Neuronal stem cell (in vitro differentiated cells): ENCODE measurements at regions not wholly inside any gene's neighbourhood (a gene's known extent, or its start where the extent isn't known, plus 50 kb on each side); places are given as distances from the start of the nearest gene placed in this dataset.

Experiments used
- DNase-seq: peaks from one replicate; pipeline ENCODE4 v3.0.0-alpha.2; 2013; ENCODE audit warnings: low spot score
- H2AFZ ChIP-seq: one replicate; pipeline ENCODE4 v1.6.1; 2013; ENCODE audit warnings: mild to moderate bottlenecking, low read length, inconsistent platforms
- H2AK5ac ChIP-seq: 2 replicates; pipeline ENCODE4 v1.6.1; 2013; ENCODE audit warnings: low read depth, mild to moderate bottlenecking, inconsistent platforms, low read length, moderate library complexity, mixed read lengths
- H2BK120ac ChIP-seq: 2 replicates; pipeline ENCODE4 v1.6.1; 2013; ENCODE audit warnings: low read depth, mild to moderate bottlenecking, inconsistent platforms, low read length, moderate library complexity, mixed read lengths
- H2BK12ac ChIP-seq: one replicate; pipeline ENCODE4 v1.6.1; 2013; ENCODE audit warnings: low read length, inconsistent platforms
- H2BK15ac ChIP-seq: 2 replicates; pipeline ENCODE4 v1.6.1; 2013; ENCODE audit warnings: mild to moderate bottlenecking, low read length, inconsistent platforms, mixed read lengths
- H2BK5ac ChIP-seq: one replicate; pipeline ENCODE4 v1.6.1; 2013; ENCODE audit warnings: inconsistent platforms, mild to moderate bottlenecking, low read length, moderate library complexity
- H3K14ac ChIP-seq: one replicate; pipeline ENCODE4 v1.6.1; 2013; ENCODE audit warnings: low read length, inconsistent platforms
- H3K18ac ChIP-seq: 2 replicates; pipeline ENCODE4 v1.6.1; 2013; ENCODE audit warnings: low read length, inconsistent platforms
- H3K23ac ChIP-seq: 2 replicates; pipeline ENCODE4 v1.6.1; 2013; ENCODE audit warnings: low read depth, mild to moderate bottlenecking, mixed read lengths, low read length, inconsistent platforms; ENCODE audit not compliant: poor library complexity
- H3K27ac ChIP-seq: replicated peaks from 3 replicates; pipeline ENCODE4 v1.5.1; 2013; ENCODE audit warnings: low read length, inconsistent platforms
- H3K27me3 ChIP-seq, 3 experiments: 2 replicates each; pipeline ENCODE4 v1.6.1; 2013; ENCODE audit warnings: low read length in 3 of 3, mild to moderate bottlenecking in 2 of 3, inconsistent platforms in 1 of 3, low read depth in 1 of 3, mixed read lengths in 1 of 3, moderate library complexity in 1 of 3; ENCODE audit not compliant: control insufficient read depth in 3 of 3, insufficient read depth in 3 of 3
- H3K36me3 ChIP-seq, 2 donors: replicated peaks in 1 of 2; 2 replicates each; pipeline ENCODE4 v1.6.1; 2013; ENCODE audit warnings: low read length in 2 of 2; ENCODE audit not compliant: control insufficient read depth in 2 of 2, insufficient read depth in 2 of 2
- H3K4ac ChIP-seq: 2 replicates; pipeline ENCODE4 v1.6.1; 2013; ENCODE audit warnings: inconsistent platforms, mild to moderate bottlenecking, low read length, moderate library complexity
- H3K4me1 ChIP-seq, 2 donors: 1 replicate in 1 of 2; 2 replicates in 1 of 2; pipeline ENCODE4 v1.6.1; 2013; ENCODE audit warnings: low read length in 2 of 2, low read depth in 1 of 2; ENCODE audit not compliant: control insufficient read depth in 2 of 2, insufficient read depth in 1 of 2
- H3K4me2 ChIP-seq: one replicate; pipeline ENCODE4 v1.6.1; 2013; ENCODE audit warnings: mild to moderate bottlenecking, low read length, inconsistent platforms; ENCODE audit not compliant: insufficient read depth, poor library complexity, severe bottlenecking
- H3K4me3 ChIP-seq, 2 donors: 2 replicates each; pipeline ENCODE4 v1.5.1; 2013; ENCODE audit warnings: low read length in 2 of 2, mild to moderate bottlenecking in 2 of 2, inconsistent platforms in 1 of 2, moderate library complexity in 1 of 2
- H3K79me1 ChIP-seq: one replicate; pipeline ENCODE4 v1.6.1; 2013; ENCODE audit warnings: low read depth, mild to moderate bottlenecking, inconsistent platforms, low read length, moderate library complexity
- H3K9ac ChIP-seq: one replicate; pipeline ENCODE4 v1.6.1; 2013; ENCODE audit warnings: mild to moderate bottlenecking, low read depth, low read length, inconsistent platforms; ENCODE audit not compliant: poor library complexity
- H3K9me3 ChIP-seq, 2 donors: replicated peaks in 1 of 2; 2 replicates each; pipeline versions ENCODE3 to v1.6.1; 2013; ENCODE audit warnings: low read length in 2 of 2, mild to moderate bottlenecking in 2 of 2, inconsistent platforms in 1 of 2, low read depth in 1 of 2, mixed read lengths in 1 of 2, moderate library complexity in 1 of 2; ENCODE audit not compliant: control insufficient read depth in 2 of 2, insufficient read depth in 1 of 2
- H4K8ac ChIP-seq: one replicate; pipeline ENCODE4 v1.6.1; 2013; ENCODE audit warnings: low read depth, mild to moderate bottlenecking, inconsistent platforms, low read length, moderate library complexity
- H4K91ac ChIP-seq: one replicate; pipeline ENCODE4 v1.6.1; 2013; ENCODE audit warnings: low read length, low read depth, mild to moderate bottlenecking, inconsistent platforms; ENCODE audit not compliant: poor library complexity
- WGBS, 2 donors: extraction: QIAGEN DNeasy Blood & Tissue Kit; methylation state at CpG; one replicate each; pipeline ENCODE4 v1.1.7; 2013; ENCODE audit warnings: missing lambda C conversion rate in 2 of 2, mixed read lengths in 1 of 2; ENCODE audit not compliant: insufficient read length in 2 of 2, insufficient replicate concordance in 1 of 2; ENCODE audit errors: extremely low coverage in 2 of 2; 5-methylcytosine and 5-hydroxymethylcytosine counted together

DNA sequence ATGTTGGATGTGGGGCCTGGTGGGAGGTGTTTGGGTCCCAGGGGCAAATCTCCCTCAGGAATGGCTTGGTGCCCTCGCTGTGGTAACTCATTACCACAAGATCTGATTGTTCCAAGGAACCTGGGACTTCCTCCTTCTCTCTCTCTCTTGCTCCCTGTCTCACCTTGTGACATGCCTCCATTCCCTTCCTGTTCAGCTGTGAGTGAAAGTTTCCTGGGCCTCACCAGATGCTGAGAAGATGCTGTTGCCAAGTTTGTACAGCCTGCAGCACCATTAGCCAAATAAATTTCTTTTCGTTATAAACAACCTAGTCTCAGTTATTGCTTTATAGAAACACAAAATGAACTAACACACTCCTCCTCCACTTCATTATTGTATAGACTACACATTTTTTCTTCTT, 759.8 kb upstream of the MDGA2 start:
- Histone ChIP-seq H3K4ac (no peak overlapping the region), H3K14ac (no peak overlapping the region), H2AK5ac (no peak overlapping the region), H3K23ac (no peak overlapping the region), H3K27me3 (no peaks in the 10 kb centered on the region), H3K36me3 (no peaks in the 10 kb centered on the region), H3K18ac (no peak overlapping the region), H2BK5ac (no peak overlapping the region), H3K4me2 (no peak overlapping the region), H4K91ac (no peak overlapping the region), H2BK15ac (no peak overlapping the region), H3K79me1 (no peaks in the 10 kb centered on the region), H3K9me3 (no peaks in the 10 kb centered on the region), H3K4me3 (peak overlapping the region in 1 of 2 donors; percentile 46), H3K27ac (no peak overlapping the region), H2BK120ac (no peak overlapping the region), H4K8ac (no peak overlapping the region), H3K9ac (no peak overlapping the region), H3K4me1 (no peaks in the 10 kb centered on the region), H2BK12ac (no peak overlapping the region), H2AFZ (no peak overlapping the region)
- no CpG with 5 or more reads among the region's 2 CpGs for WGBS, 2 donors
- no peak for DNase-seq

GRCh38 chr14:48430805-48431204, 755.4 kb upstream of the MDGA2 start:
- Histone ChIP-seq H3K4me2 (no peak overlapping the region), H3K4me1 (no peaks in the 10 kb centered on the region), H3K18ac (no peak overlapping the region), H3K36me3 (no peaks in the 10 kb centered on the region), H2AK5ac (no peak overlapping the region), H3K9me3 (no peaks in the 10 kb centered on the region), H3K4me3 (no peak overlapping the region), H4K8ac (no peak overlapping the region), H3K23ac (no peak overlapping the region), H2AFZ (peak overlapping the region; percentile 40), H2BK5ac (no peak overlapping the region), H2BK120ac (no peak overlapping the region), H2BK15ac (no peak overlapping the region), H2BK12ac (no peak overlapping the region), H3K14ac (no peak overlapping the region), H3K27ac (no peak overlapping the region), H3K27me3 (no peaks in the 10 kb centered on the region), H4K91ac (no peak overlapping the region), H3K4ac (no peak overlapping the region), H3K79me1 (no peaks in the 10 kb centered on the region), H3K9ac (no peak overlapping the region)
- no CpG with 5 or more reads among the region's 5 CpGs for WGBS, 2 donors
- DNase-seq: no peak

DNA sequence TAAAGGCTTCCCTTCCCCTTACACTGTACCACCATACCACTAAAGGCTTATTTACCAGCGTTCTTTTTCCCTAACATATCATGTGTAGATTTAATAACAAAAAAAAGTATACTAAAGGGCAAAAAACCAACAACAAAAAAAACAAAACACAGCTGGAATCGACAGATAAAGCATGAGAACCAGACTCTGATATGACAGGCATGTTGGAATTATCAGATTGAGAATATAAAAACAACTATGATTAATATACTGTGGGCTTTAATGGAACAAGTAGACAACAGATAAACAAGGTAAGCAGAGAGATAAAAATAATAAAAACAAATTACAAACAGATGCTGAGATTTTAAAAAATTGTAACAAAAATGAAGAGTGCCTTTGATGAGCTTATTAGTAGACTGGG, 754.1 kb upstream of the MDGA2 start:
- no peaks in the 10 kb centered on the region for H3K27me3 ChIP-seq
- H3K27ac ChIP-seq: no peak overlapping the region
- no peak overlapping the region for H2BK120ac ChIP-seq
- no peak overlapping the region for H4K91ac ChIP-seq
- no CpG with 5 or more reads among the region's 2 CpGs for WGBS, 2 donors
- H2BK15ac ChIP-seq: no peak overlapping the region
- H4K8ac ChIP-seq: no peak overlapping the region
- no peak overlapping the region for H3K4me2 ChIP-seq
- H3K9ac ChIP-seq: no peak overlapping the region
- no peak overlapping the region for H3K14ac ChIP-seq
- no peak overlapping the region for H2AFZ ChIP-seq
- H2AK5ac ChIP-seq: no peak overlapping the region
- no peak overlapping the region for H3K18ac ChIP-seq
- H2BK12ac ChIP-seq: no peak overlapping the region
- H3K23ac ChIP-seq: no peak overlapping the region
- H3K79me1 ChIP-seq: no peaks in the 10 kb centered on the region
- no peaks in the 10 kb centered on the region for H3K36me3 ChIP-seq
- H3K4me1 ChIP-seq: no peaks in the 10 kb centered on the region
- H2BK5ac ChIP-seq: no peak overlapping the region
- DNase-seq: no peak
- no peaks in the 10 kb centered on the region for H3K9me3 ChIP-seq
- H3K4me3 ChIP-seq: no peak overlapping the region
- no peak overlapping the region for H3K4ac ChIP-seq

DNA sequence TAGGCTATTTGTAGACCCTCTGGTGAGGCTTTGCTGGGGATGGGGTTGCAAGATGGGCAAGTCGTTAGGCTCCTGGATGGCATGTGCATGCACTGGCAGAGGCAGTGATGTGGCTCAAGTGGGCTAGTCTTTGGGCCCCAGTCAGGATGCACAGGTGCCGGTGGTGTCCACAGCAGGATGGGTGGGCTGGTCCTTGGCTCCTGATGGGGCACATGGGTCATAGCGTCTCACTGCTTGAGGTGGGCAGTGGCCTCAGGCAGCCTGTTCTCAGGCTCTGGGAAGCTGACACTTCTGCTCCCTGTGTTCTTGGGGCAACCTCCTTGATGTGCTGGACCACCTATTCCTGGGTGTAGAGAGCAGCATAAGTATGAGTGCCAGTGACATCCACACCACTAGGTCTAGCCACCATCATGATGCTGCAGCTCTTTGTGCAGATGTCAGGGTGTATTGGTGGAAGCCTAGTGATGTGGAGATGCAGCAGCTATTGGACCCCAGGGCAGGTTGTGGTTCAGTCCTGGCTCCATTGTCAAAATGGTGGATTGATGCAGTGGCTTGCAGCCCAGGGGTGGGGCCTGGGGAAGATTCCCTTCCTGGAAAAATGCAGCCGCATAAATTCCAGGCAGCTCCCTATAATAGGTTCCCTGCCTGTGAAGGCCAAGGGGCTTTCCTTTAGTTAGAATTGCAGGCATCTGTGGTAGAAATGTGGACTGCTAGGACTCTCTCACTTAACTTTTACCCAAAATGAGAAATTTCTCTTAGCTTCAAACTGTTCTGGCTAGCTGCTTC, 742.5 kb upstream of the MDGA2 start:
- Histone ChIP-seq H2AFZ (no peak overlapping the region), H2BK15ac (no peak overlapping the region), H2BK120ac (no peak overlapping the region), H3K14ac (peak overlapping the region; percentile 71), H4K8ac (no peak overlapping the region), H3K4me1 (no peaks in the 10 kb centered on the region), H3K27me3 (no peaks in the 10 kb centered on the region), H3K4ac (no peak overlapping the region), H3K23ac (no peak overlapping the region), H3K9ac (no peak overlapping the region), H3K18ac (peak overlapping the region; percentile 64), H3K36me3 (no peaks in the 10 kb centered on the region), H3K27ac (no peak overlapping the region), H2BK12ac (no peak overlapping the region), H3K79me1 (no peaks in the 10 kb centered on the region), H3K9me3 (peaks cover 0 to 2% of the 10 kb centered on the region in 2 donors), H3K4me2 (no peak overlapping the region), H4K91ac (no peak overlapping the region), H2AK5ac (no peak overlapping the region), H2BK5ac (no peak overlapping the region), H3K4me3 (peak overlapping the region in 1 of 2 donors; percentile 2)
- DNase-seq: no peak
- no CpG with 5 or more reads among the region's 4 CpGs for WGBS, 2 donors
